ENCODE measurements at regions not wholly inside any gene's neighbourhood (a gene's known extent, or its start where the extent isn't known, plus 50 kb on each side); places are given as distances from the start of the nearest gene placed in this dataset.
"Not testable (repeated sequence)": the region's sequence is repeated elsewhere in the genome, so short reads cannot be mapped to it uniquely, and the experiment has no call there.

DNA sequence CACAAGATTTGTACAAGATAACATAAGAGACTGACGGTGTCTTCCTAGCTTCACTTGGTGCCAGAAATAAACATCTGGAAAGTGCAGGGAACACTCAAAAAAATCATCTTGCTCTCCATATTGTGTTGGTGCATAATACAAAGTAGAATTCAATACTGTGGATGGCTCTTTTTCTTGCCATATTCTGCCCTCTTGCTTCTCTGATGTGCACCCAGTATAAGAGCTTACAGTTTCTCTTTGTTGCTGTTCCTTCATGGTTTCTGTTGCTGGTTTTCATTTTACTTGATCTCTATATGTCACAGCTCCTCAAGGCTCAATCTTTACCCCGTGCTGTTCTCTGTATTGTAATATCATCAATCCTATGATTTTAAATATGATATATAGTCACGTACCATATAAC lies 528.5 kb upstream of the ZP4 start:
- DNase-seq: no peak

DNA sequence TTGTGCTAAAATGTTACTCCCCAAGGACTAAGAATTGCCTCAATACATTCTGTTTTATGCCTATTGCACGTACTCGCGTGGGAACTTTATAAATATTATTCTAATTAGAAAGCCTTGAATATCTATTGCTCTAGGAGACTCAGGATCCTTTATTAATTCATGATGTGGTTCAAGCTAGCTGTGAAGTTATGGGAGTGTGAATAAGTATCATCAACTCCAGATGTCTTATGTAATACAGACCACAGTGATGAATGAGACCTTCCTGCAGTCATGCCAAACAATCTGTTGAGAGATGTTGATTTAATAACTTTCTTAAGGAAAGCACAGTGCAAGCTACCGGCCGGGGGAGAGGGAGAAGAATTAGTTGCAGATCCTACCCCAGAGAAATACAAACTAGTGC lies 519.2 kb upstream of the ZP4 start:
- no peak for DNase-seq

DNA sequence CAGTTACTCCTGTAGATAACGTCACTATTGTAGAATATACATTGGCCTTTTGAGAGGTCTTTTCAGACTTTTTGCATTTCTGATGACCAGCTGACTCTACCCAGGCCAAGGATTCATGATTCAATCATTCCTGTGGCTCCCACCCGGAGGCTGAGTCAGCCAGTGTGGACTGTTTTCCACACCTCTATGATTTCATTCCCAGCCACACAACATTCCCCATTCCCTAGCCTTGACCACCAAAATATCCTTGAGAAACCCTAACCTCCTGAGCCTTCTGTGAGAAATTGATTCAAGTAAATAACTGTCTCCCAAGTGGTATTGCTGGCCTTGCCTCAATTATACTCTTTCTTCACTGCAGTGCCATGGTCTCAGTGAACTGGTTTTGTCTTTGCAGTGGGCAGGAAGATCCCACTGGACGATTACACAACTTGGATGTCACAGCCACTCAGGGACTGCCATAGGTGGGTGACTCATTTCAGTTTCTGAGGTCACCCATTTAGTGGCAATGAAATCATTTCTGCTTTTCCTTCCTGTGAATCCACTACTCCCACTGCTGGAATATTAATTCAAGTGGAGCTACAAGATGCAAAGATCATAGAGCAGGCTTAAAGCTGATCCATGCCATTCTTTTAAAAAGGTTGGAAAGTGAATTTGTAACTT lies 518.6 kb upstream of the ZP4 start:
- DNase-seq: no peak

DNA sequence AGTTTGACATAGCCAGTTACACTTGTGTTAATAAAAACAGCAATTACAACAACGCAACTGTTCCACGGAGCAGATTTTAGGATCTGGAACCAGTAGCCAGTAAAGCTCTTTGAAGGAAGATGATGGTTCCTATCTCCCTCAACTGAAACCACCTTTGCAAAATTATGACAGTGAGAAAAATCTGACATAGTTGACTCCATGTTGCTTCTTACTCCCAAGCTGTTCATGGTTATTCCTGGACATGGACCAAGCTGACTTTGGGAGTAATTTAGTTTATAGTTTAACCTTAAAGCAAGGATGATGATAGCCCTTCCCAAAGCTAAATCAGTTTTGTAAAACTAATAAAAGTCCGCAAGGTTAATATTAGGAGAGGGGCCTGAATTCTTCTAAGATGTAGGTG lies 518.0 kb upstream of the ZP4 start:
- DNase-seq: no peak

DNA sequence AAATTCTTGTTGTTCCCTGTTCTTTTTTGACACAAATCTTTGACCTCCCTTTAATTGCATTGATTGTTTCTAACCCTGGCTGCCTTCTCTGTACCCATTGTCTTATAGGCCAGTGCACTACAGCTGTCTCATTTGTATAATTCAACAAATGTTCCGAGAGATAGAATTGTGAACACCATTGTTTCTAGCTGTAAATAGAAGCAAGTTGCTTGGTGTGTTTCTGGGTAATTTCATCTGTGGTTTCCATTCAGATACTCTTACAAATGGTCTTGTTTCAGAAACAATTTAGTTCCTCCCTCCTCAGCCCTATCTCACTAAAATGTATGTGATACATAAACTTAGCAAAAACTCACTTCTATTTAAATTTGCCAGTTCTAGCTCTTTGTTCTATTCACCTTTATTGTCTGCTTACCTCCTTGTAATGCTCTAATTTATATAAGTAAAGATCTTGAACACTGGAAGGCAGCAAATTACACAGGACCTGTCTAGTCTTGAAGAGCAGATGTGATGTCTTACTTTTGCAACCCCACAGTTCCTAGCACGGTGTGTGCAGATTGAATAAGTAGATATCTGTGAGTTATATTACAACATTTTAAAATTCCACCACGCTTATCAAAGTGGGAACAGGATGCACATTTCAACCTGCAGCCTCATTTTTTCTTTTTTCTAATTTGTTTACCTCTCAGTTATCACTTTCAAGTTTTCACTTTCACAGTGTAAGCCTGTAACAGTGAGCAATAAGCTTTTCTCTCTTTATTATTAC lies 515.6 kb upstream of the ZP4 start:
- no peak for DNase-seq

DNA sequence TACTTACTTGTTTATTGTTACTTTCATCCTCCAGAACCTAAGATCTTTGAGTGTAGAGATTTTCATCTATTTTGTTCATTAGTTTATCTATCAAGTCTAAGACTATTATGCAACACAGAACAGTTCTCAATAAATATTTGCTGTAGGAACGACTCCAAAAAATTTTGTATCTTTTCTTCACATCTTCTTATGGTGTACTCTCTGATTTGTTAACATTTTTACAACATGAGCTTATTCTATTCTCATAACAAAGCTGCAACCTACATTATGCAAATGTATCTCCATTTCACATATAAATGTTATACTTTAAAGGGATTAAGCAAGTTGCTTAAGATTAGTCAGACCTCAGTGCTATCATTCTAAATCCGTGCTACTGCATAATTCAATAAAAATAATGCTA lies 514.2 kb upstream of the ZP4 start:
- no peak for DNase-seq

DNA sequence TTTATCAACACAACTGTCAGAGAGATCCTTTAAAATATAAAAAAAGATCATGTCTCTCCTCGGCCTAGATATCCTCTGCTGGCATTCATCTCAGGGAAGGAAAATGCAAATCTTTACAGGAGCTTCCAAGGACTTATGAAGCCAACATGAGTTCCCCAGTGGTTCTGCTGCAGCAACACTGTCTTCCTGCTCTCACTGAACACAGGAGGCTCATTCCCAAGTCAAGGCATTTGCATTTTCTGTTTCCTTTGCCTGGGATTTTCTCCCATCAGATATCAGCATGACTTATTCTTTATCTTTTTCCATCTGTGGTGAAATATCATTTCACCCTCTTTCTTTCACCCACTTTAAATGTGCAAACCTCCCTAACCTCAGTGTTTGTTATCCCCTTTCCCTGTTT lies 513.8 kb upstream of the ZP4 start:
- DNase-seq: no peak

DNA sequence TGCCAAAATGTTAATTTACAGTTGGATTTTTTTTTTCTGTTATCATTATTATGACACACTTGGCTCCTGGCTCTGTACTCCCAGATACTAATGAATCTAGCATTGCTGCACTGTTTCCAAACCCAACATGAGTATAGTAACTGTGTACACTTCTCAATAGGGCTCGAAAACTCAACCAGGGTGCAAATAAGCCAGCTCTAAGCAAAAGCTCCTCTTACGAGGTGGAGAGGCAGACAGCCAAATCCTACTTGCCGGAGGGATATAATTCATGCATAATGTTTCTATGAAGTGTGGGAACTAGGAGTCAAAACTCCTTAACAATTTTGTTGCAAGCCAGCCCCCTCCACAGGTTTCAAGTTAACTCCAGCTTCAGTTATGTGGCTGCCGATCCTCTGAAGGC lies 510.4 kb upstream of the ZP4 start:
- DNase-seq: no peak

DNA sequence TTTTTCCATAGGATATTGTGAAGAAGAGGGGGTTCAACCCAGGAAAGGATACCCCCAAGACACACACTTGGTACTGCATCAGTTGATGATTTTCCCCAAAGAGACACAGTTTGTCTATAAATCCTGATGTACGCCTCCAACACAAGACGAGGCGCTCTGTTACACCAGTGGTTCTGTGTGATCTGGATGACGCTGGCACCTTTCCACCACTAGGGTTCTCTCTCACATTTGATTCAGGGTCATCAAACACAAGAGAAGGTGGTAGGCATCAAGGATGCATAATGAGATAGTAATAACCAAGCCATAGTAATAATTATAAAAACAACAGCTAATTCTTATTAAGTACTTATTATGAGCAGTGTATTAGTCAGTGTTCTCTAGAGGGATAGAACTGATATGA lies 508.8 kb upstream of the ZP4 start:
- DNase-seq: no peak

DNA sequence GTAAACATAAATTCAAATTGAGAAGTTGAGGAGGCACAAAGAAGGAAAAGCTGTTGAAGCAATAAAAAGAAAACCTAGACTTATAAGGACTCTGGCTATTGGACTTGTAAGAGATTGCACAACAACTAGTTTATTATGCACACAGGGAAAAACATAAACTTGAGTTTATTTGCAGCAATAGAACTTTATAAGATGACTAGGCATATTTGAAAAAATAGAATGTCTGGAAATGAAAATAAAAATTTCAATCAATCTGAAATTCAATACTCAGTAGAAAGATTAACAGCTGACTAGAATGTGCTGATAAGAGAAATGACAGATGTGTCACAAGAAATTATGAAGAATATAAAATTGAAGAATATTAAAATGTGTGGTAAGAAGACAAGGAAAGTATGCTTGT lies 505.4 kb upstream of the ZP4 start:
- no peak for DNase-seq

DNA sequence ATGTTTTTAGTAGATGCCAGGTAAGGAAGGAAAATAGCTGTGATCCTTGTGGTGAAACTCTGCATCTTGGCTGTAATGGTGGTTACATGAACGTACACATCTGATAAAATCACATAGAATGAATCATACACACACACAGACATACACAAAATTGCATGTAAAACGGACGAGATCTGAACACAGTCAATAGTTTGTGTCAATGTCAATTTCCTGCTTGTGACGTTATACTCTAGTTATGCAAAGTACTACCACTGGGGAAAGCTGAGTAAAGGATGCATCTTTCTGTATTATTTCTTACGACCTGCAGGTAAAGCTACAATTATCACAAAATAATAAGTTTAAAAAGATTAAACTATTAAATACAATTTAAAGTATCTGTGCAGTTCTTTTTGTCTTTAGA lies 493.7 kb upstream of the ZP4 start:
- DNase-seq: no peak

DNA sequence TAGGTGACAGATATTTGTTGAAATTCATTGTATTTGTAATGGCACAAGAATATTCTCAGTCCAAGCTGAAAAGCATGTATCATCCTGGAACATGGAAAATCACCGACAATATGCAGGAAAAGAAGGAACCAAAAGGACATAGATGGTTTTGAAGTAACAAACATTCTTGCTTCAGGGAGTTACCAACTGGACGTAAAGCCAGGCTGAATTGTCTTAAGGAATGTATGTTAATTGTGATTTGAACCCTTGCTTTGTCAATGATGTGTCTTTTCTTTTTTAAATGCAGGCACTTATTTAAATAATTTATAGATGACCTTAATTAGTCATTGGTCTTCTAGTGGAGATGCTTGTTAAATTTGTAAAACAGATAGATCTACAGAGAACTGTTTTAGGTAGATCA lies 489.4 kb upstream of the ZP4 start:
- DNase-seq: no peak

DNA sequence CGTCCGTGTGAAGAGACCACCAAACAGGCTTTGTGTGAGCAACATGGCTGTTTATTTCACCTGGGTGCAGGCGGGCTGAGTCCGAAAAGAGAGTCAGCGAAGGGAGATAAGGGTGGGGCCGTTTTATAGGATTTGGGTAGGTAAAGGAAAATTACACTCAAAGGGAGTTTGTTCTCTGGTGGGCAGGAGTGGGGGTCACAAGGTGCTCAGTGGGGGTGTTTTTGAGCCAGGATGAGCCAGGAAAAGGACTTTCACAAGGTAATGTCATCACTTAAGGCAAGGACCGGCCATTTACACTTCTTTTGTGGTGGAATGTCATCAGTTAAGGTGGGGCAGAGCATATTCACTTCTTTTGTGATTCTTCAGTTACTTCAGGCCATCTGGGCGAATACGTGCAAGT lies 488.7 kb upstream of the ZP4 start:
- not testable (repeated sequence) for DNase-seq

DNA sequence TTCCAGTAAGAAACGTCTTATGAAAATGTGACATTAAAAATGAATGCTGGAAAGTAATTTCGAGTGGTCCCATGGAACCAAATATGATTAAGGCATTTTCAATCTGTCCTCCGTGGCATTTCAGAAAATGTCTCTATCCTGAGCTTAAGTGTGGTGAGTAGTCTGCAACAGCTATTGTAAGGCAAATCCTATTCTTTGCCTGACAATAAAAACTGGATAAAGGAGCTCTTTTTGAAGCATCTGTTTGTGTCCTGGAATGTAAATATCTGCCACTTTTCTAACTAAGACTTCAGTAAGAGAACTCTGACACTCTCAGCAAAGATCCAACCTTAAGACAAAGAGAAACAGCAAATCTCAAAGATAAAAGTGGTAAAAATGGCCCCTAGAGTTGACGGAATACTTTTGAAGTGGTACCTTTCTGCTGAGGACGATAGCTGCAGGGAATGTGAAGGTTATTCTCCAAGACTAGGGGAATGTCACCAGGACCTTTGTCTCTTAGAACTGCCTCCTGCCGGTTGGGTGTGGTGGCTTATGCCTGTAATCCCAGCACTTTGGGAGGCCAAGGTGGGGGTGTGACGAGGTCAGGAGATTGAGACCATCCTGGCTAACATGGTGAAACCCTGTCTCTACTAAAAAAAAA lies 486.7 kb upstream of the ZP4 start:
- no peak for DNase-seq

DNA sequence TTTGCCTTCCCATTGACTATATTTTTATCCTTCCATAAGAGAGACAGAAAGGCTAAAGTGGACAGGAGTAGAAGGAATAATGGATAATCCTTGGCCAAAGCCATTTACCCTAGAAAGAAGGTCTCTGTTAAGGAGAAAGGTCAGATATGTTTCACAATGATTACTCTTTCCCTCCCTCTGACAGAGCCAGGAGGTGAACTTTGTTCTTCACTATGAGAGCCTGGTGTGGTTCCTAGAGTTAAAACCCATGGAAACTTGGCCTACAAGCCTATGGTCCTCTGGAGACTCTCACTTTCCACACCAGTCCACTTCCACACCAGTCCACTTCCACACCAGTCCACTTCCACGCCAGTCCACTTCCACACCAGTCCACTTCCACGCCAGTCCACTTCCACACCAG lies 479.9 kb upstream of the ZP4 start:
- no peak for DNase-seq

DNA sequence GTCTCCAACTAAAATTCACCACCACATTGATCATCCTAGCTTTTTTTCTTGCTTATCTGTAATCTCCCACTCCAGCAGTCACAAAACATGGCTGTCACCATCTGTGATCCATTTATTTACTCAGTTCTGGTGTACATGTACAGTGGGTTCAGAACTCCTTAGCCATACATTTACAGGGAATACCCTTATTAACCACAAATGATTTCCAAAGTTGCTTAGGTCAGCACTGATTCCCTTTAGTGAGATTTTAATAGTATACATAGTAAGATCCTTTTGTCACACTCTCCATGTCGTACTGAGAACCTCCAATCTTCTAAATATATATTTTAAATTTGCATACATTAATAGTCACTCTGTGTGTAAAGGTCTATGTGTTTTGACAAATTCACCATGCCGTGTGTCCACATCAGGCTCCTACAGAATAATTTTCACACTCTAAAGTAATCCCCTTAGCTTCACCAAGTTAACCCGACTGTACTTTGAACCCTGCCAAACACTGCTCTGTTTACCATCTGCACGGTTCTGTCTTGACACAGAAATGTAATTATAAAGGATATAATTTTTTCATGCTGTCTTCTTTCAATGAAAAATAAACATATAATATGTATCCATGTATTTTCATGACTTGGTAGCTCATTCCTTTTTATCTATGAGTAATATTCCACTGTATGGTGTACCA lies 473.6 kb upstream of the ZP4 start:
- DNase-seq: no peak

DNA sequence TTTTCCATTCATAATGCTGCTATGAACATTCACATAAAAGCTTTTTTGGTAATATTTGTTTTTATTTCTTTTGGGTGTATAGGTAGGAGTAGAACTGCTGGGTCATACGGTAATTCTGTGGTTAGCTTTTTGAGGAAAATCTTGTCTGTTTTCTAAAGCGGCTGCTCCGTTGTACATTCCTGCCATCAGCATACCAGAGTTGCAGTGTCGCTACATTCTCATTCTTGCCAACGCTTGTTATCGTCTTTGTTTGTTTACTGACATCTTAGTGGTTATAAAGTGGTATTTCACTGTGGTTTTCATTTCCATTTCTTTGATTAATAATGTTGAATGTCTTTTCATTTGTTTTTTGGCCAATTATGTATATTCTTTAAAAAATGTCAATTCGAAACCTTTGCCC lies 469.8 kb upstream of the ZP4 start:
- no peak for DNase-seq

DNA sequence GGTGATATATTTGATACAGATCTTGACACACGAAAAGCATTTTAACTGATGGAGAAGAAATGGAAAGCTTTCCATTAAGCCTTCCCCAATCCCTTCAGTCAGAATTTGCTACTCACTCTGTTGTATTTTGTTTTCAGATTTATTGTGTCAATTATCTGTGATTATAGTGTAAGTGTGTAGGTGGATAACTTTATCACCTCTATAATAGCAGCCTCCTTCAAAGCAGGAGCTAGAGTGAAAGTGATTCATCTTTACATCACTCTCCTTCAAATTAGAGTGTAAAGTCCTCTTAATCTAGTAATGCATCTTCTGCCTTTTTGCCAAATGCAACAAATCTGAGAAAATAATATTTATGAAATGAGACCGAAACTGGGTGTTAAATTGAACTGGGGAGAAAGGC lies 459.7 kb upstream of the ZP4 start:
- no peak for DNase-seq

DNA sequence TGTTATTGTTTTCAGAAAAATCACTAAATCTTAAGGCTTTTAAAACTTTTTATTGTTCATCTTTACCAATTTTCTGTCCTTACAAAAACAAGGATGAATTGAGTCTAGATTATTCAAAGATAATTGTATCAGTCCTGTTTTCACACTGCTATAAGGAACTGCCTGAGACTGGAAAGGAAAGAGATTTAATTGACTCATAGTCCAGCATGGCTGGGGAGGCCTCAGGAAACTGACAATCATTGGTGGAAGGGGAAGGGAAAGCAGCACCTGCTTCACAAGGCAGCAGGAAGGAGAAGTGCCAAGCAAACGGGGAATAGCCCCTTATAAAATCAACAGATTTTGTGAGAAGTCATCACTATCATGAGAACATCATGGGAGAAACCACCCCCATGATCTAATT lies 455.6 kb upstream of the ZP4 start:
- DNase-seq: no peak

DNA sequence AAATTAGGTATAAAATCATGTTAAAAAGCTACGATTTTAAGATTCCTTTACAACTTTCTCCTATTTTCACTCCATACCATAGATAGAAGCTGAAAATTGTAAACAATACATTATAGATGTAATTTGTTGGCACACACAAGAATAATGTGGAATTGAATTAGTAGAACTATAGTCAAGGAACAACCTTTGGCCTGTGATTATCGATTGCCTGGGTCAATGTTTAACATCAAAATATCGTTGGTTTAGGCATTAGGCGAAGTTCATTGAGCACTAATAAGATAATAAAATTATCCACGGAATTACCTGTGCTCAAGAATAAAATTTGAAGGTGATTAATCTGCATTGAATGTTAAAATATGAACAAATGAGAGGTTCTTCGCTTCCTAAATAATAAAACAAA lies 455.1 kb upstream of the ZP4 start:
- no peak for DNase-seq

DNA sequence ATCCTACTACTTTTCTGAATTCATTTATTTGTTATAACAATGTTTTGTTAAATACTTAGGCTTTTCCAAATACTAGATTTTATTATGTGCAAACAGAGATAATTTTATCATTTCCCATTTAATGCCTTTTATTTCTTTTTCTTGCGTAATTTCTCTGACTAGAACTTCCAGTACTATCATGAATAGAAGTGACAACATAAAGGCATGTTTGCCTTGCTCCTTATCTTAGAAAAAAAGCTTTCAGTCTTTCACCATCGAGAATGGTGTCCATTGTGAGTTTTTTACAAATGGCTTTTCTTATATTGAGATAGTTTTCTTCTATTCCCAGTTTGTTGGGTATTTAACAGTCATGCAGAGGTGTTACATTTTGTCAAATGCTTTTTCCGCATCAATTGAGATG lies 453.1 kb upstream of the ZP4 start:
- DNase-seq: no peak

DNA sequence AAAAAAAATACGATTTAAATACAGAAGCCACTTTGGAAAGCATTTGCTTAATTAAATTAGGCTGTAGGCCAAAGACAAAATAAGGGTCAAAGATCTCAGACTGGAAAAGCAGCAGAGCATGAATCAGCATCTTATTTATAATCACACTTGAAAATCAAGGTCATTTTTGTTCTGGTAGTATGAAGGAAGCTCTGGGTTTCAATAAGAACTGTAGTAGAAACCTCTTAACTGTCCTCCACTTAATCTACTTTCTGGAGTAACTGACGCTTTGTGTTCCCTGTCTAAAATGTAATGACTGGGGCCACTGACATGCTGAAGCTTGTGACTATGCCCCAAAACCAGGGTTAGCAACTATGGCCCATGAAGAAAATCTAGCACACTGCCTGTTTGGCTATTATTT lies 450.7 kb upstream of the ZP4 start:
- DNase-seq: no peak

DNA sequence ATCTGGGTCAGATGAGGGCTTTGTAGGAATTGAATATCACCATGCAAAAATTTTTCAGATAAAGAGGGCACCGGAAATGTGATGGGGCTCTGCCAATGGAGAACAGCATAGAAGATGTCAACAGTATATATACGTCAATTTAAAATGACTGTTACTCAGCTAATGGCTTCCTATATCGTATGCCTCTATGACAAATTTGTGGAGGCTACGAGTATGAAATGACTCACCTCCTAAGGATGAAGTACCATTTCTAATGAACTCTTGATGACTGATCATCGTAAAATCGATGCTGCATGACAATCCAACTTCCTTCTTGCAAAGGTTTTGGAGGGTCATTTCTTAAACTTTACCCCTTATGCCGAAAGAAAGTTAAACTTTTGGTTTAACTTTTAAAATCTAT lies 450.3 kb upstream of the ZP4 start:
- no peak for DNase-seq

DNA sequence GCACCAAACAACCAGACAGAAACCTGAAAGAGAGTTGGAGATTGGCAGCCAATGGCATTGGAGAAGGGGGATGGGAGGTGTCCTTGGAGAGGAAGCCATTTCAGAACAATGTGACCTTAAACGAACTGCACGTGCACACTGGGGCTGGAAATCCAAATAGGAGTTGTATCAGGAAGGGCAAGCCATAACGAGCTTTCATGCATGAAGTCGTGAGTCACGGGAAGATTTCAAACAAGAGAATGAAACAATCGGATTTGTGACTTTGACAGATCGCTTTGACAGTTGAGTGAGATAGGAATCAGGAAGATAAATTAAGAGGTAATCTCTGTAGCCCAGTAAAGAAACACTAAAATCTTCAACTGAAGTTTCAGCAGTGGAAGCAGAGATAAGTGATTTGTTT lies 445.8 kb upstream of the ZP4 start:
- DNase-seq: no peak

Data from activated CD4-positive, alpha-beta T cell treated with anti-CD3 and anti-CD28 coated beads for 4 hours (primary cell).